Urothelium cell line (cell line): ENCODE measurements at regions not wholly inside any gene's neighbourhood (a gene's known extent, or its start where the extent isn't known, plus 50 kb on each side); places are given as distances from the start of the nearest gene placed in this dataset.

Experiments
- DNase-seq: peaks from one replicate; pipeline ENCODE4 v3.0.0; 2011; ENCODE audit warnings: low spot score, mixed read lengths
- FAIRE-seq: peaks from 2 replicates; lab custom pipeline; 2011; peaks lifted over from hg19 to GRCh38; lab: Jason Lieb, UNC

GRCh38 chrX:10387011-10387410, 230.2 kb downstream of the CLCN4 start:
- no peak for DNase-seq
- FAIRE-seq, result no peak

DNA sequence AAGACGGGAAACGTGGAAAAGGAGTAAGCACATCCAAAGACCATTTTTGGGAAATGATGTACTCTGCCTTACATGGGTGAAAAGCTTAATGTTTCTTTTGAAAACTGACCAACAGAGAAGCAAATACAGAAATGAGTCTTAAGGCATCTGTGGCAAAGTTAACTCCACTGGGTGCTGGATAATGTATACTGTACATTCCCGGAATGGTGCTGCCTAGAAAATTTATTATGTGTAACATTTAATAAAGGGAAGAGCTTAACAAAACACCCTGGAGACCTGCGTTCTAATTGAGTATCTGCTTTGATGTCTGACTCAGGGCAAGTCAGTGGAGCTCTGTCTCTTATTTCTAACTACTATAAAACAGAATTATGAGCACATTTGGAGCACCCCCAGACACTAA, 230.2 kb downstream of the MID1 start:
- no peak for FAIRE-seq
- no peak for DNase-seq

GRCh38 chrX:10393241-10393640, 227.1 kb downstream of the MID1 start:
- FAIRE-seq, result no peak

DNA sequence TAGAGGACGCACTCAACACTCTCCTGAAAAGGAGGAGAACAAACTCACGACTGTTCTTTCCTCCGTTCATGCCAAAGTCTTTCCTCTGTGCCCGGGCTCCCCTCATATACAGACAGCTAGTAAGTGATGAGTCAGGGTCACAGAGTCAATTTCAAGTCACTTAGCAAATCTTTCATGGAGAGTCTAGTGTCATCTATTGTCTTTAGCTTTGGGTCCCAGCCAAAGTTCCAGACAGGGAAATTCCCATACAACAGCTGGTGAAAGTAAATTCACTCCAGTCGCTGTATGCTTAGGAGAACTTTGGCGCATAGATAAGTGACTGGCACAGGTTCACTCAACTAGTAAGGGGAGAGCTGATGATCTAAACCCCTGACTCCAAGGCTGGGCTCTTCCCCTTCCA, 226.5 kb downstream of the MID1 start:
- DNase-seq (peak; percentile 2), FAIRE-seq (no peak)

More at GRCh38 chrX:10393241-10393640, 227.1 kb downstream of the MID1 start:
- DNase-seq, result no peak

GRCh38 chrX:10395179-10395578, 225.2 kb downstream of the MID1 start:
- DNase-seq, result no peak
- FAIRE-seq, result no peak
